Panc1 (cell line): ENCODE measurements at regions not wholly inside any gene's neighbourhood (a gene's known extent, or its start where the extent isn't known, plus 50 kb on each side); places are given as distances from the start of the nearest gene placed in this dataset.

Experiments
- ATAC-seq: fragments of 200-7000 bp; cut with Tn5 transposase; 2 replicates; pipeline ENCODE4 v1.9.1; 2020; ENCODE audit warnings: mild to moderate bottlenecking, moderate library complexity
- BruUV-seq: library from RNA; stranded (reverse); fragments of 400-500 nt; replicated peaks from 2 replicates; lab custom pipeline; 2021; lab: Mats Ljungman, UMichigan
- CTCF ChIA-PET: fragments of 300-600 bp; sonication (Branson Sonifier 250); formaldehyde crosslinking; loops from one replicate; lab custom pipeline; 2022; ENCODE audit warnings: antibody characterized with exemption; lab: Charles Lee
- POLR2A ChIA-PET: fragments of 300-600 bp; sonication (Branson Sonifier 250); formaldehyde crosslinking; loops from one replicate; lab custom pipeline; 2022; ENCODE audit warnings: antibody characterized with exemption; lab: Charles Lee
- DNase-seq: peaks from one replicate; pipeline ENCODE4 v3.0.0-alpha.2; 2010; ENCODE audit warnings: low read depth, low spot score
- H3K27ac ChIP-seq: 2 replicates; pipeline ENCODE4 v1.5.1; 2011; ENCODE audit warnings: mild to moderate bottlenecking, low read length, inconsistent platforms
- H3K27me3 ChIP-seq: fragments of 200-500 bp; sonication (Bioruptor generic); 2 replicates; pipeline ENCODE4 v1.6.0; 2014; ENCODE audit warnings: low read length, inconsistent platforms; ENCODE audit not compliant: control insufficient read depth, insufficient read depth
- H3K36me3 ChIP-seq: fragments of 200-500 bp; sonication (Bioruptor generic); 2 replicates; pipeline ENCODE4 v1.5.1; 2014; ENCODE audit warnings: inconsistent platforms, mild to moderate bottlenecking, low read length, moderate library complexity; ENCODE audit not compliant: control insufficient read depth, insufficient read depth
- H3K4me1 ChIP-seq: 2 replicates; pipeline ENCODE4 v1.5.1; 2011; ENCODE audit warnings: inconsistent platforms, mild to moderate bottlenecking, low read length, moderate library complexity; ENCODE audit not compliant: control insufficient read depth, insufficient read depth
- H3K4me3 ChIP-seq, 2 experiments: 2 replicates each; pipeline ENCODE4 v1.5.1; 2011 to 2012; ENCODE audit warnings: low read depth in 2 of 2, low read length in 2 of 2, mild to moderate bottlenecking in 2 of 2, inconsistent platforms in 1 of 2, moderate library complexity in 1 of 2
- H3K9me3 ChIP-seq: fragments of 200-500 bp; sonication (Bioruptor generic); 2 replicates; pipeline ENCODE4 v1.5.1; 2014; ENCODE audit warnings: low read depth, mild to moderate bottlenecking, inconsistent platforms, low read length, moderate library complexity; ENCODE audit not compliant: control insufficient read depth, insufficient read depth
- CTCF ChIP-seq: fragments of 450-650 bp; IDR thresholded peaks from 2 replicates; pipeline ENCODE4 v1.5.1; 2017; ENCODE audit warnings: mild to moderate bottlenecking
- POLR2AphosphoS5 ChIP-seq: IDR thresholded peaks from 2 replicates; pipeline ENCODE4 v1.6.1; 2012; ENCODE audit warnings: mild to moderate bottlenecking, low read depth, low read length, moderate library complexity
- REST ChIP-seq, 2 experiments: IDR thresholded peaks; 2 replicates each; pipeline ENCODE4 v1.6.1; 2011 to 2012; ENCODE audit warnings: low read depth in 2 of 2, control low read depth in 1 of 2, low read length in 1 of 2, mild to moderate bottlenecking in 1 of 2, moderate library complexity in 1 of 2; ENCODE audit not compliant: insufficient read depth in 1 of 2
- SIN3A ChIP-seq: IDR thresholded peaks from 2 replicates; pipeline ENCODE4 v1.6.1; 2012; ENCODE audit warnings: low read depth, mild to moderate bottlenecking, low read length, moderate library complexity, borderline replicate concordance; ENCODE audit not compliant: insufficient read depth
- TCF7L2 ChIP-seq: IDR thresholded peaks from 2 replicates; pipeline ENCODE4 v1.6.1; 2011; ENCODE audit warnings: mild to moderate bottlenecking, low read depth, low read length, inconsistent platforms
- in situ Hi-C: cut with HindIII; loops from 2 replicates; pipeline ENCODE4 v1.10.0; 2016; ENCODE audit warnings: low sequenced_read_pairs, low pct_unique_long_range_greater_than_20kb
- intact Hi-C: fragments of 100-400 bp; cut with micrococcal nuclease; formaldehyde crosslinking; loops from one replicate; pipeline ENCODE4 v1.10.0; 2022; ENCODE audit not compliant: unreplicated experiment

- ATAC-seq (no peak), DNase-seq (no peak)
- Histone ChIP-seq H3K9me3 (no peaks in the 10 kb centered on the region), H3K36me3 (no peaks in the 10 kb centered on the region), H3K27me3 (no peaks in the 10 kb centered on the region), H3K27ac (no peak overlapping the region), H3K4me3 (no peak overlapping the region), H3K4me1 (no peaks in the 10 kb centered on the region)
- CTCF ChIA-PET, result interaction anchor here (1.4 kb wide), 1 partner anchor 17 kb away, joined by 7 read pairs; no protein-coding TSS in a partner anchor
- TF ChIP-seq TCF7L2 (no peak), SIN3A (no peak), CTCF (no peak), REST (IDR thresholded peaks at IDR 0.05; ENCODE audit: insufficient read depth in 1 of 2, low read depth in 2 of 2, low read length in 1 of 2) (no peak), POLR2AphosphoS5 (no peak)
- in situ Hi-C loops, result no loop called here
- no TSS peak for BruUV-seq
- POLR2A ChIA-PET, result no interaction called here
- intact Hi-C loops, result no loop called here
These were observed 101.7 kb upstream of the SEC14L1 start for GRCh38 chr17:77038884-77039555.

GRCh38 chr17:77042476-77043231 is 98.1 kb upstream of the SEC14L1 start:
- TF ChIP-seq REST (IDR thresholded peaks at IDR 0.05; ENCODE audit: insufficient read depth in 1 of 2, low read depth in 2 of 2, low read length in 1 of 2) (no peak), POLR2AphosphoS5 (no peak), TCF7L2 (no peak), SIN3A (no peak), CTCF (no peak)
- no peak for DNase-seq
- Histone ChIP-seq H3K4me3 (no peak overlapping the region), H3K9me3 (peaks cover 5% of the 10 kb centered on the region; the same call in 1 of the 2 replicates), H3K4me1 (no peaks in the 10 kb centered on the region), H3K27me3 (no peaks in the 10 kb centered on the region), H3K36me3 (no peaks in the 10 kb centered on the region), H3K27ac (no peak overlapping the region)
- in situ Hi-C loops (no loop called here), intact Hi-C loops (no loop called here)
- ChIA-PET CTCF (no interaction called here), POLR2A (no interaction called here)
- no TSS peak for BruUV-seq
- no peak; the same call in 1 of the 2 replicates for ATAC-seq
